IPS-18a (cell line): ENCODE measurements at regions not wholly inside any gene's neighbourhood (a gene's known extent, or its start where the extent isn't known, plus 50 kb on each side); places are given as distances from the start of the nearest gene placed in this dataset.

Experiments used
- H3K27ac ChIP-seq: one replicate; pipeline ENCODE4 v1.5.1; 2013; ENCODE audit warnings: low read length
- H3K27me3 ChIP-seq: one replicate; pipeline ENCODE4 v1.6.1; 2013; ENCODE audit warnings: mild to moderate bottlenecking, low read length; ENCODE audit not compliant: control insufficient read depth, insufficient read depth
- H3K36me3 ChIP-seq: one replicate; pipeline ENCODE4 v1.6.1; 2013; ENCODE audit warnings: low read depth, low read length; ENCODE audit not compliant: control insufficient read depth
- H3K4me1 ChIP-seq: one replicate; pipeline ENCODE4 v1.6.1; 2013; ENCODE audit warnings: low read depth, low read length; ENCODE audit not compliant: control insufficient read depth
- H3K4me3 ChIP-seq: one replicate; pipeline ENCODE4 v1.5.1; 2013; ENCODE audit warnings: low read length
- H3K9ac ChIP-seq: one replicate; pipeline ENCODE4 v1.6.1; 2013; ENCODE audit warnings: mild to moderate bottlenecking, low read length, moderate library complexity
- H3K9me3 ChIP-seq: one replicate; pipeline ENCODE4 v1.6.1; 2013; ENCODE audit warnings: low read depth, low read length; ENCODE audit not compliant: control insufficient read depth

GRCh38 chr14:29290441-29290840 is 523.9 kb downstream of the FOXG1 start:
- no peaks in the 10 kb centered on the region for H3K27me3 ChIP-seq
- H3K36me3 ChIP-seq, result no peaks in the 10 kb centered on the region
- H3K9ac ChIP-seq, result no peak overlapping the region
- no peak overlapping the region for H3K4me3 ChIP-seq
- H3K9me3 ChIP-seq, result peaks cover 6% of the 10 kb centered on the region
- H3K27ac ChIP-seq, result no peak overlapping the region
- no peaks in the 10 kb centered on the region for H3K4me1 ChIP-seq

GRCh38 chr14:29299372-29299771 is 532.8 kb downstream of the FOXG1 start:
- Histone ChIP-seq H3K27ac (no peak overlapping the region), H3K9ac (no peak overlapping the region), H3K9me3 (peaks cover 8% of the 10 kb centered on the region), H3K27me3 (no peaks in the 10 kb centered on the region), H3K4me3 (no peak overlapping the region), H3K36me3 (no peaks in the 10 kb centered on the region), H3K4me1 (no peaks in the 10 kb centered on the region)

- H3K9ac ChIP-seq, result no peak overlapping the region
- H3K9me3 ChIP-seq, result no peaks in the 10 kb centered on the region
- H3K27me3 ChIP-seq, result no peaks in the 10 kb centered on the region
- H3K27ac ChIP-seq, result no peak overlapping the region
- H3K36me3 ChIP-seq, result no peaks in the 10 kb centered on the region
- H3K4me1 ChIP-seq, result no peaks in the 10 kb centered on the region
- H3K4me3 ChIP-seq, result no peak overlapping the region
Observed at GRCh38 chr14:29301571-29301970, 535.0 kb downstream of the FOXG1 start.

GRCh38 chr14:29310210-29310609 is 543.6 kb downstream of the FOXG1 start:
- Histone ChIP-seq H3K27ac (no peak overlapping the region), H3K9ac (no peak overlapping the region), H3K4me1 (no peaks in the 10 kb centered on the region), H3K9me3 (no peaks in the 10 kb centered on the region), H3K4me3 (no peak overlapping the region), H3K27me3 (no peaks in the 10 kb centered on the region), H3K36me3 (no peaks in the 10 kb centered on the region)

- H3K9me3 ChIP-seq, result no peaks in the 10 kb centered on the region
- H3K27ac ChIP-seq, result no peak overlapping the region
- no peaks in the 10 kb centered on the region for H3K27me3 ChIP-seq
- no peak overlapping the region for H3K4me3 ChIP-seq
- H3K4me1 ChIP-seq, result no peaks in the 10 kb centered on the region
- H3K36me3 ChIP-seq, result no peaks in the 10 kb centered on the region
- no peak overlapping the region for H3K9ac ChIP-seq
Observed at GRCh38 chr14:29310757-29311156, 544.2 kb downstream of the FOXG1 start.

- no peaks in the 10 kb centered on the region for H3K9me3 ChIP-seq
- H3K9ac ChIP-seq, result no peak overlapping the region
Observed at GRCh38 chr14:29311983-29312382, 545.4 kb downstream of the FOXG1 start.

GRCh38 chr14:29316936-29317335 is 550.3 kb downstream of the FOXG1 start:
- H3K9ac ChIP-seq, result no peak overlapping the region
- H3K36me3 ChIP-seq, result no peaks in the 10 kb centered on the region
- no peaks in the 10 kb centered on the region for H3K4me1 ChIP-seq
- H3K27me3 ChIP-seq, result no peaks in the 10 kb centered on the region
- H3K9me3 ChIP-seq, result no peaks in the 10 kb centered on the region
- H3K4me3 ChIP-seq, result no peak overlapping the region
- H3K27ac ChIP-seq, result no peak overlapping the region

More at GRCh38 chr14:29311983-29312382, 545.4 kb downstream of the FOXG1 start:
- no peaks in the 10 kb centered on the region for H3K27me3 ChIP-seq
- H3K4me3 ChIP-seq, result no peak overlapping the region
- H3K27ac ChIP-seq, result no peak overlapping the region
- H3K4me1 ChIP-seq, result no peaks in the 10 kb centered on the region
- H3K36me3 ChIP-seq, result no peaks in the 10 kb centered on the region

GRCh38 chr14:29317423-29317822 is 550.8 kb downstream of the FOXG1 start:
- Histone ChIP-seq H3K27ac (no peak overlapping the region), H3K27me3 (no peaks in the 10 kb centered on the region), H3K4me1 (no peaks in the 10 kb centered on the region), H3K9ac (no peak overlapping the region), H3K4me3 (no peak overlapping the region), H3K9me3 (no peaks in the 10 kb centered on the region), H3K36me3 (no peaks in the 10 kb centered on the region)

GRCh38 chr14:29320286-29320685 is 553.7 kb downstream of the FOXG1 start:
- no peaks in the 10 kb centered on the region for H3K9me3 ChIP-seq
- H3K4me3 ChIP-seq, result no peak overlapping the region
- H3K36me3 ChIP-seq, result no peaks in the 10 kb centered on the region
- no peak overlapping the region for H3K9ac ChIP-seq
- no peaks in the 10 kb centered on the region for H3K27me3 ChIP-seq
- no peaks in the 10 kb centered on the region for H3K4me1 ChIP-seq
- no peak overlapping the region for H3K27ac ChIP-seq

GRCh38 chr14:29321646-29322045 is 555.1 kb downstream of the FOXG1 start:
- no peak overlapping the region for H3K4me3 ChIP-seq
- H3K9ac ChIP-seq, result no peak overlapping the region
- H3K9me3 ChIP-seq, result no peaks in the 10 kb centered on the region
- no peaks in the 10 kb centered on the region for H3K4me1 ChIP-seq
- no peaks in the 10 kb centered on the region for H3K36me3 ChIP-seq
- H3K27ac ChIP-seq, result no peak overlapping the region
- no peaks in the 10 kb centered on the region for H3K27me3 ChIP-seq

- Histone ChIP-seq H3K27ac (no peak overlapping the region), H3K4me1 (no peaks in the 10 kb centered on the region), H3K9ac (no peak overlapping the region), H3K9me3 (no peaks in the 10 kb centered on the region), H3K36me3 (no peaks in the 10 kb centered on the region), H3K4me3 (no peak overlapping the region), H3K27me3 (no peaks in the 10 kb centered on the region)
Observed at GRCh38 chr14:29339494-29340172, 573.0 kb downstream of the FOXG1 start.

- Histone ChIP-seq H3K4me3 (no peak overlapping the region), H3K9ac (no peak overlapping the region), H3K4me1 (no peaks in the 10 kb centered on the region), H3K9me3 (no peaks in the 10 kb centered on the region), H3K27me3 (no peaks in the 10 kb centered on the region), H3K36me3 (no peaks in the 10 kb centered on the region), H3K27ac (no peak overlapping the region)
Observed at GRCh38 chr14:29348504-29348903, 579.1 kb downstream of the PRKD1 start.
